ENCODE measurements at regions not wholly inside any gene's neighbourhood (a gene's known extent, or its start where the extent isn't known, plus 50 kb on each side); places are given as distances from the start of the nearest gene placed in this dataset.

- no peak for ATAC-seq
- Histone ChIP-seq H3K27ac (ENCODE audit: low read depth, low read length) (no peak overlapping the region), H3K9me2 (ENCODE audit: insufficient read depth) (no peaks in the 10 kb centered on the region), H3K27me3 (ENCODE audit: insufficient read depth, low read length) (no peaks in the 10 kb centered on the region), H3K9me3 (ENCODE audit: control insufficient read depth in 1 of 2, insufficient read depth in 1 of 2, low read depth in 1 of 2, low read length in 2 of 2) (peaks cover 10 to 30% of the 10 kb centered on the region in 2 experiments; a peak in 2 of 4 replicates), H3K36me3 (ENCODE audit: control insufficient read depth in 1 of 2, insufficient read depth in 2 of 2, low read length in 2 of 2) (no peaks in the 10 kb centered on the region), H3K9ac (ENCODE audit: low read length) (no peak overlapping the region), H2AFZ (ENCODE audit: low read depth, low read length, poor library complexity, severe bottlenecking) (no peak overlapping the region), H3K4me3 (replicated peaks in 1 of 2; ENCODE audit: low read depth in 1 of 2, low read length in 2 of 2) (no peak overlapping the region), H3K4me2 (ENCODE audit: low read length) (no peak overlapping the region), H4K20me1 (ENCODE audit: insufficient read depth) (no peaks in the 10 kb centered on the region), H3K4me1 (ENCODE audit: control insufficient read depth in 1 of 2, insufficient read depth in 2 of 2, low read length in 2 of 2) (no peaks in the 10 kb centered on the region), H3K79me2 (ENCODE audit: insufficient read depth, low read length) (no peaks in the 10 kb centered on the region)
- ChIA-PET CTCF (no interaction called here), POLR2A (no interaction called here), RAD21 (ENCODE audit: low non-redundant PET in 1 of 2, low total read pairs in 2 of 2, uncharacterized antibody in 2 of 2, unreplicated experiment in 2 of 2) (no interaction called here)
- TF ChIP-seq SRF (IDR thresholded peaks at IDR 0.05; ENCODE audit: low read depth) (no peak), ZNF274 (IDR thresholded peaks at IDR 0.05; ENCODE audit: low read depth, low read length) (no peak), CTCF (IDR thresholded peaks at IDR 0.05 in 2 of 3, conservative IDR thresholded peaks at IDR 0.05 in 1 of 3; ENCODE audit: borderline replicate concordance in 1 of 3, insufficient read depth in 1 of 3, low read depth in 2 of 3, low read length in 2 of 3) (no peak), CBX3 (IDR thresholded peaks at IDR 0.05; ENCODE audit: low read depth) (no peak), YY1 (IDR thresholded peaks at IDR 0.05; ENCODE audit: extremely low read depth, insufficient replicate concordance, low read depth, low read length) (no peak), ATF3 (IDR thresholded peaks at IDR 0.05) (no peak), SIN3A (IDR thresholded peaks at IDR 0.05; ENCODE audit: low read depth) (no peak), ELF1 (IDR thresholded peaks at IDR 0.05; ENCODE audit: borderline replicate concordance, low read depth) (no peak), ZFX (IDR thresholded peaks at IDR 0.05) (no peak), FOSL1 (IDR thresholded peaks at IDR 0.05; ENCODE audit: low read depth) (no peak), POLR2AphosphoS5 (IDR thresholded peaks at IDR 0.05; ENCODE audit: low read depth, low read length) (no peak), ZBTB33 (IDR thresholded peaks at IDR 0.05; ENCODE audit: extremely low read depth, insufficient replicate concordance, low read length) (no peak), EZH2 (IDR thresholded peaks at IDR 0.05) (no peak), EGR1 (IDR thresholded peaks at IDR 0.05; ENCODE audit: low read depth) (no peak), POLR2A (IDR thresholded peaks at IDR 0.05; ENCODE audit: borderline replicate concordance, extremely low read depth, insufficient read depth, insufficient read length) (no peak), JUND (IDR thresholded peaks at IDR 0.05) (no peak), RAD21 (IDR thresholded peaks at IDR 0.05; ENCODE audit: low read depth) (no peak), SP1 (IDR thresholded peaks at IDR 0.05; ENCODE audit: low read depth) (no peak)
- no peak for DNase-seq (ENCODE audit: low read depth, low spot score)
- BruUV-seq (replicated peaks): no TSS peak
- intact Hi-C loops (cut with micrococcal nuclease): no loop called here
Observed at GRCh38 chr15:47639042-47639441, 78.3 kb upstream of the SEMA6D start.

Data from HCT116 (cell line).